ENCODE measurements at regions not wholly inside any gene's neighbourhood (a gene's known extent, or its start where the extent isn't known, plus 50 kb on each side); places are given as distances from the start of the nearest gene placed in this dataset.

GRCh38 chr4:55238407-55238806, 107.6 kb upstream of the SRD5A3 start:
- H4K20me1 ChIP-seq (ENCODE audit: insufficient read depth): no peaks in the 10 kb centered on the region
- H3K4me1 ChIP-seq (replicated peaks; ENCODE audit: insufficient read depth): no peaks in the 10 kb centered on the region
- no peaks in the 10 kb centered on the region for H3F3A ChIP-seq (ENCODE audit: insufficient read depth, low read depth)
- H3K27me3 ChIP-seq (ENCODE audit: insufficient read depth, low read depth): no peaks in the 10 kb centered on the region
- no peaks in the 10 kb centered on the region for H3K9me2 ChIP-seq (ENCODE audit: insufficient read depth)
- no peak for DNase-seq
- H3K27ac ChIP-seq: no peak overlapping the region
- ChIA-PET CTCF (no interaction called here), POLR2A (ENCODE audit: unreplicated experiment) (no interaction called here)
- H3K9me3 ChIP-seq (ENCODE audit: insufficient read depth, low read depth): no peaks in the 10 kb centered on the region
- H3K36me3 ChIP-seq (ENCODE audit: low read depth): no peaks in the 10 kb centered on the region
- no peak for TF ChIP-seq EZH2 (IDR thresholded peaks at IDR 0.05; ENCODE audit: low read depth)
- no peak for TF ChIP-seq CTCF (conservative IDR thresholded peaks at IDR 0.05)
- H3K79me2 ChIP-seq (ENCODE audit: low read depth): no peaks in the 10 kb centered on the region
- intact Hi-C loops (cut with micrococcal nuclease; ENCODE audit: unreplicated experiment): no loop called here
- H3K4me3 ChIP-seq: no peak overlapping the region
- BruUV-seq (replicated peaks): no TSS peak
- H2AFZ ChIP-seq: no peak overlapping the region
- no peak overlapping the region for H3K4me2 ChIP-seq

- no peaks in the 10 kb centered on the region for H4K20me1 ChIP-seq (ENCODE audit: insufficient read depth)
- TF ChIP-seq CTCF (conservative IDR thresholded peaks at IDR 0.05): no peak
- no peak for TF ChIP-seq EZH2 (IDR thresholded peaks at IDR 0.05; ENCODE audit: low read depth)
Observed at GRCh38 chr4:55241461-55241860, 104.6 kb upstream of the SRD5A3 start.

GRCh38 chr4:55242506-55242905, 103.5 kb upstream of the SRD5A3 start:
- H3K79me2 ChIP-seq (ENCODE audit: low read depth): no peaks in the 10 kb centered on the region
- intact Hi-C loops (cut with micrococcal nuclease; ENCODE audit: unreplicated experiment): no loop called here
- no peaks in the 10 kb centered on the region for H3F3A ChIP-seq (ENCODE audit: insufficient read depth, low read depth)
- no peak overlapping the region for H3K4me2 ChIP-seq
- no TSS peak for BruUV-seq (replicated peaks)
- ChIA-PET POLR2A (ENCODE audit: unreplicated experiment) (no interaction called here), CTCF (no interaction called here)
- no peaks in the 10 kb centered on the region for H3K4me1 ChIP-seq (replicated peaks; ENCODE audit: insufficient read depth)
- H3K9me2 ChIP-seq (ENCODE audit: insufficient read depth): no peaks in the 10 kb centered on the region
- H4K20me1 ChIP-seq (ENCODE audit: insufficient read depth): no peaks in the 10 kb centered on the region
- H3K36me3 ChIP-seq (ENCODE audit: low read depth): no peaks in the 10 kb centered on the region
- no peak overlapping the region for H3K4me3 ChIP-seq
- no peak overlapping the region for H3K27ac ChIP-seq
- no peak overlapping the region for H2AFZ ChIP-seq
- TF ChIP-seq CTCF (conservative IDR thresholded peaks at IDR 0.05) (no peak), EZH2 (IDR thresholded peaks at IDR 0.05; ENCODE audit: low read depth) (no peak)
- H3K9me3 ChIP-seq (ENCODE audit: insufficient read depth, low read depth): no peaks in the 10 kb centered on the region
- no peak for DNase-seq
- no peaks in the 10 kb centered on the region for H3K27me3 ChIP-seq (ENCODE audit: insufficient read depth, low read depth)

More at GRCh38 chr4:55241461-55241860, 104.6 kb upstream of the SRD5A3 start:
- no peaks in the 10 kb centered on the region for H3K9me2 ChIP-seq (ENCODE audit: insufficient read depth)
- no peak overlapping the region for H3K4me2 ChIP-seq
- CTCF ChIA-PET: no interaction called here
- no peak overlapping the region for H2AFZ ChIP-seq
- H3K9me3 ChIP-seq (ENCODE audit: insufficient read depth, low read depth): no peaks in the 10 kb centered on the region
- no peak overlapping the region for H3K4me3 ChIP-seq
- intact Hi-C loops (cut with micrococcal nuclease; ENCODE audit: unreplicated experiment): no loop called here
- no peak overlapping the region for H3K27ac ChIP-seq
- H3K36me3 ChIP-seq (ENCODE audit: low read depth): no peaks in the 10 kb centered on the region
- H3K4me1 ChIP-seq (replicated peaks; ENCODE audit: insufficient read depth): no peaks in the 10 kb centered on the region
- no peak for DNase-seq
- no peaks in the 10 kb centered on the region for H3K27me3 ChIP-seq (ENCODE audit: insufficient read depth, low read depth)
- BruUV-seq (replicated peaks): no TSS peak
- no peaks in the 10 kb centered on the region for H3K79me2 ChIP-seq (ENCODE audit: low read depth)
- no peaks in the 10 kb centered on the region for H3F3A ChIP-seq (ENCODE audit: insufficient read depth, low read depth)
- POLR2A ChIA-PET (ENCODE audit: unreplicated experiment): no interaction called here
